Body of pancreas (tissue), 4 donors: ENCODE measurements at regions not wholly inside any gene's neighbourhood (a gene's known extent, or its start where the extent isn't known, plus 50 kb on each side); places are given as distances from the start of the nearest gene placed in this dataset.

ENCODE experiments used
- POLR2A ChIP-seq, 3 donors: fragments of 450-650 bp; IDR thresholded peaks; one replicate each; pipeline ENCODE4 v1.6.1; 2016; ENCODE audit warnings: antibody characterized with exemption in 3 of 3, mild to moderate bottlenecking in 2 of 3
- TF ChIP-seq, protein P1 (sequence below), 7 experiments: fragments of 450-650 bp in 4 of 7; fragments of 200-600 bp in 3 of 7; sonication (generic) in 3 of 7; IDR thresholded peaks; one replicate each; pipeline ENCODE4 v1.5.1; 2016 to 2019; ENCODE audit warnings: antibody characterized with exemption in 7 of 7

DNA sequence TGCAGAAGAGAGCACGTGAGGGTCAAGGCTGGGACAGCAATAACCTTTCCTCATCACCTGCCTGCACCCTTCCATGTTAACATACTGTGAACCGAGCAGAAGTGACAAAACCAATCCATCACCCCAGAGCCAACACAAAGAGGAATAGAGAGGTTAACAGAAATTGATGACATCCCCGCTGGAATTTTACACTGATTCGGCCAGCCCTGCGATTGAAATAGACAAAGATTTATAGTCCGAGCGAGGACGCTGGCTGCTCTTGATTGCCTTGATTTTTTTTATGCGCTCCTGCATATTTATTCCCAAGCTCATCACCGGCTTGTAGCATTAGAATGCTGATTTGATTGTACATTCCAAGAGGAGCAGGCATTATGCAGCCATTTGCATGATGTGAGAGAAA lies 729.7 kb downstream of the BCL11B start:
- TF ChIP-seq, protein P1, sequence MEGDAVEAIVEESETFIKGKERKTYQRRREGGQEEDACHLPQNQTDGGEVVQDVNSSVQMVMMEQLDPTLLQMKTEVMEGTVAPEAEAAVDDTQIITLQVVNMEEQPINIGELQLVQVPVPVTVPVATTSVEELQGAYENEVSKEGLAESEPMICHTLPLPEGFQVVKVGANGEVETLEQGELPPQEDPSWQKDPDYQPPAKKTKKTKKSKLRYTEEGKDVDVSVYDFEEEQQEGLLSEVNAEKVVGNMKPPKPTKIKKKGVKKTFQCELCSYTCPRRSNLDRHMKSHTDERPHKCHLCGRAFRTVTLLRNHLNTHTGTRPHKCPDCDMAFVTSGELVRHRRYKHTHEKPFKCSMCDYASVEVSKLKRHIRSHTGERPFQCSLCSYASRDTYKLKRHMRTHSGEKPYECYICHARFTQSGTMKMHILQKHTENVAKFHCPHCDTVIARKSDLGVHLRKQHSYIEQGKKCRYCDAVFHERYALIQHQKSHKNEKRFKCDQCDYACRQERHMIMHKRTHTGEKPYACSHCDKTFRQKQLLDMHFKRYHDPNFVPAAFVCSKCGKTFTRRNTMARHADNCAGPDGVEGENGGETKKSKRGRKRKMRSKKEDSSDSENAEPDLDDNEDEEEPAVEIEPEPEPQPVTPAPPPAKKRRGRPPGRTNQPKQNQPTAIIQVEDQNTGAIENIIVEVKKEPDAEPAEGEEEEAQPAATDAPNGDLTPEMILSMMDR (IDR thresholded peaks at IDR 0.05), result no peak
- no peak for TF ChIP-seq POLR2A (IDR thresholded peaks at IDR 0.05)
